ENCODE measurements at regions not wholly inside any gene's neighbourhood (a gene's known extent, or its start where the extent isn't known, plus 50 kb on each side); places are given as distances from the start of the nearest gene placed in this dataset.
"Not testable (repeated sequence)": the region's sequence is repeated elsewhere in the genome, so short reads cannot be mapped to it uniquely, and the experiment has no call there.

GRCh38 chr2:173673640-173674039 lies 291.5 kb downstream of the SP3 start:
- DNase-seq = peak; percentile 99

GRCh38 chr2:173676647-173677046 lies 288.5 kb downstream of the SP3 start:
- no peak for DNase-seq

GRCh38 chr2:173678186-173678585 lies 287.0 kb downstream of the SP3 start:
- DNase-seq = no peak

GRCh38 chr2:173680574-173680973 lies 284.6 kb downstream of the SP3 start:
- no peak for DNase-seq

- DNase-seq = no peak
Observed at GRCh38 chr2:173681881-173682650, 283.1 kb downstream of the SP3 start.

GRCh38 chr2:173684896-173685459 lies 280.2 kb downstream of the SP3 start:
- DNase-seq = peak; percentile 71

- no peak for DNase-seq
Observed at GRCh38 chr2:173690349-173690748, 274.8 kb downstream of the SP3 start.

GRCh38 chr2:173692068-173692467 lies 273.1 kb downstream of the SP3 start:
- no peak for DNase-seq

GRCh38 chr2:173693044-173693589 lies 272.1 kb downstream of the SP3 start:
- DNase-seq = no peak

GRCh38 chr2:173696274-173696673 lies 268.9 kb downstream of the SP3 start:
- DNase-seq = peak; percentile 97

- DNase-seq = no peak
Observed at GRCh38 chr2:173697929-173698328, 267.2 kb downstream of the SP3 start.

GRCh38 chr2:173705656-173706055 lies 259.5 kb downstream of the SP3 start:
- DNase-seq = peak; percentile 79

GRCh38 chr2:173706936-173707335 lies 258.2 kb downstream of the SP3 start:
- no peak for DNase-seq

GRCh38 chr2:173708806-173709205 lies 256.4 kb downstream of the SP3 start:
- DNase-seq = no peak

- no peak for DNase-seq
Observed at GRCh38 chr2:173711816-173712215, 253.4 kb downstream of the SP3 start.

- peak; percentile 64 for DNase-seq
Observed at GRCh38 chr2:173713904-173714555, 251.1 kb downstream of the SP3 start.

GRCh38 chr2:173715441-173715840 lies 249.7 kb downstream of the SP3 start:
- DNase-seq = peak; percentile 68

- DNase-seq = no peak
Observed at GRCh38 chr2:173716458-173717052, 248.6 kb downstream of the SP3 start.

GRCh38 chr2:173719471-173719870 lies 245.7 kb downstream of the SP3 start:
- DNase-seq = no peak

GRCh38 chr2:173720306-173720705 lies 244.9 kb downstream of the SP3 start:
- no peak for DNase-seq

- no peak for DNase-seq
Observed at GRCh38 chr2:173734797-173735196, 230.4 kb downstream of the SP3 start.

- not testable (repeated sequence) for DNase-seq
Observed at GRCh38 chr2:173737954-173738575, 227.1 kb downstream of the SP3 start.

GRCh38 chr2:173739006-173739405 lies 226.2 kb downstream of the SP3 start:
- DNase-seq = no peak
